WTC11 (cell line): ENCODE measurements at regions not wholly inside any gene's neighbourhood (a gene's known extent, or its start where the extent isn't known, plus 50 kb on each side); places are given as distances from the start of the nearest gene placed in this dataset.

Source experiments
- ATAC-seq: fragments of 200-7000 bp; cut with Tn5 transposase; 2 replicates; pipeline ENCODE4 v1.10.0; 2021; ENCODE audit warnings: mild to moderate bottlenecking, moderate library complexity
- CTCF ChIA-PET: fragments of 300-600 bp; sonication (Branson Sonifier 250); formaldehyde crosslinking; loops from one replicate; lab custom pipeline; 2021; ENCODE audit warnings: antibody characterized with exemption; lab: Charles Lee
- POLR2A ChIA-PET: fragments of 350-600 bp; sonication (Branson Sonifier 250); formaldehyde crosslinking; loops from one replicate; lab custom pipeline; 2021; ENCODE audit warnings: antibody characterized with exemption; lab: Charles Lee
- DNase-seq: peaks from one replicate; pipeline ENCODE4 v3.0.0; 2021; ENCODE audit warnings: low spot score
- H3K27ac Mint-ChIP-seq: 2 replicates; pipeline ENCODE4 v1.8.0; 2021; ENCODE audit warnings: mixed read lengths
- H3K27me3 Mint-ChIP-seq: 2 replicates; pipeline ENCODE4 v1.8.0; 2021; ENCODE audit warnings: low read depth, mild to moderate bottlenecking, moderate library complexity, mixed read lengths
- H3K36me3 Mint-ChIP-seq: 2 replicates; pipeline ENCODE4 v1.8.0; 2021; ENCODE audit warnings: mixed read lengths
- H3K4me1 Mint-ChIP-seq: 2 replicates; pipeline ENCODE4 v1.8.0; 2022; ENCODE audit warnings: mixed read lengths
- H3K4me3 Mint-ChIP-seq: 2 replicates; pipeline ENCODE4 v1.8.0; 2021; ENCODE audit warnings: mild to moderate bottlenecking, moderate library complexity, mixed read lengths
- H3K9me3 Mint-ChIP-seq: 2 replicates; pipeline ENCODE4 v1.8.0; 2021; ENCODE audit warnings: mixed read lengths
- ELF4 ChIP-seq: sonication (generic); formaldehyde crosslinking; IDR thresholded peaks from 2 replicates; pipeline ENCODE4 v1.8.1; 2022; ENCODE audit warnings: low read depth, mild to moderate bottlenecking, moderate library complexity, missing genetic modification reagents
- ERG ChIP-seq: fragments of 250-450 bp; sonication (Bioruptor Pico); IDR thresholded peaks from 2 replicates; pipeline ENCODE4 v1.8.0; 2021; ENCODE audit warnings: mild to moderate bottlenecking
- ESRRA ChIP-seq: sonication (generic); formaldehyde crosslinking; IDR thresholded peaks from 2 replicates; pipeline ENCODE4 v1.8.1; 2022; ENCODE audit warnings: mild to moderate bottlenecking, missing genetic modification reagents, borderline replicate concordance
- HMGA2 ChIP-seq: fragments of 250-450 bp; sonication (Bioruptor Pico); IDR thresholded peaks from 2 replicates; pipeline ENCODE4 v1.4.0; 2021; ENCODE audit warnings: mild to moderate bottlenecking, moderate library complexity
- KAT7 ChIP-seq: sonication (generic); formaldehyde crosslinking; IDR thresholded peaks from 2 replicates; pipeline ENCODE4 v1.8.1; 2023; ENCODE audit warnings: missing genetic modification reagents, mild to moderate bottlenecking, borderline replicate concordance
- NFE2L1 ChIP-seq: sonication (generic); formaldehyde crosslinking; IDR thresholded peaks from 2 replicates; pipeline ENCODE4 v1.8.1; 2023; ENCODE audit warnings: missing genetic modification reagents
- OVOL2 ChIP-seq: fragments of 250-450 bp; sonication (Bioruptor Pico); IDR thresholded peaks from 2 replicates; pipeline ENCODE4 v1.9.0; 2021; ENCODE audit warnings: mild to moderate bottlenecking, borderline replicate concordance
- RORB ChIP-seq: fragments of 250-450 bp; sonication (Bioruptor Pico); IDR thresholded peaks from 2 replicates; pipeline ENCODE4 v1.9.0; 2021; ENCODE audit warnings: mild to moderate bottlenecking
- SMAD3 ChIP-seq: sonication (generic); formaldehyde crosslinking; IDR thresholded peaks from 2 replicates; pipeline ENCODE4 v1.8.0; 2022; ENCODE audit warnings: missing genetic modification reagents, mild to moderate bottlenecking, borderline replicate concordance
- STAT6 ChIP-seq: sonication (generic); formaldehyde crosslinking; conservative IDR thresholded peaks from 2 replicates; pipeline ENCODE4 v1.8.1; 2023; ENCODE audit warnings: mild to moderate bottlenecking, low read depth, missing genetic modification reagents, moderate library complexity
- TEAD4 ChIP-seq: sonication (generic); formaldehyde crosslinking; IDR thresholded peaks from 2 replicates; pipeline ENCODE4 v1.8.0; 2022; ENCODE audit warnings: mild to moderate bottlenecking, missing genetic modification reagents
- ZBTB21 ChIP-seq: sonication (generic); formaldehyde crosslinking; IDR thresholded peaks from 2 replicates; pipeline ENCODE4 v1.8.1; 2023; ENCODE audit warnings: mild to moderate bottlenecking, missing genetic modification reagents, borderline replicate concordance
- ZNF423 ChIP-seq: fragments of 250-450 bp; sonication (Bioruptor Pico); IDR thresholded peaks from 2 replicates; pipeline ENCODE4 v2.1.2; 2022; ENCODE audit warnings: mild to moderate bottlenecking, moderate library complexity
- ZNF532 ChIP-seq: fragments of 250-450 bp; sonication (Bioruptor Pico); IDR thresholded peaks from 2 replicates; pipeline ENCODE4 v1.9.0; 2021; ENCODE audit warnings: mild to moderate bottlenecking, borderline replicate concordance

- no peaks in the 10 kb centered on the region for H3K27me3 Mint-ChIP-seq
- peaks cover 6% of the 10 kb centered on the region for H3K4me1 Mint-ChIP-seq
- CTCF ChIA-PET = no interaction called here
- POLR2A ChIA-PET = no interaction called here
- ATAC-seq (no peak), DNase-seq (no peak)
- TF ChIP-seq RORB (CRISPR knock-in tag) = no peak
- no peak overlapping the region for H3K4me3 Mint-ChIP-seq
- H3K9me3 Mint-ChIP-seq = peaks cover 18% of the 10 kb centered on the region
- H3K36me3 Mint-ChIP-seq = no peaks in the 10 kb centered on the region; the same call in 1 of the 2 replicates
- H3K27ac Mint-ChIP-seq = no peak overlapping the region; the same call in 1 of the 2 replicates
Observed at GRCh38 chr13:69363360-69363759, 744.3 kb upstream of the ATXN8OS start.

GRCh38 chr13:69331245-69331644 is 776.4 kb upstream of the ATXN8OS start:
- DNase-seq (no peak), ATAC-seq (no peak)
- Mint-ChIP-seq H3K4me1 (peaks cover 9% of the 10 kb centered on the region; the same call in 1 of the 2 replicates), H3K4me3 (no peak overlapping the region), H3K9me3 (no peaks in the 10 kb centered on the region), H3K27me3 (no peaks in the 10 kb centered on the region), H3K36me3 (no peaks in the 10 kb centered on the region), H3K27ac (no peak overlapping the region)
- POLR2A ChIA-PET = no interaction called here
- no peak for TF ChIP-seq ZNF423 (CRISPR knock-in tag)
- TF ChIP-seq HMGA2 (CRISPR knock-in tag) = no peak
- TF ChIP-seq ZBTB21 (CRISPR knock-in tag) = no peak
- CTCF ChIA-PET = no interaction called here

GRCh38 chr13:69324090-69324886 is 783.3 kb upstream of the ATXN8OS start:
- peaks cover 19% of the 10 kb centered on the region for H3K4me1 Mint-ChIP-seq
- no peak for TF ChIP-seq KAT7 (CRISPR knock-in tag)
- TF ChIP-seq OVOL2 (CRISPR knock-in tag) = no peak
- TF ChIP-seq NFE2L1 (CRISPR knock-in tag) = no peak
- no peak for TF ChIP-seq ELF4
- no peak for TF ChIP-seq ESRRA (CRISPR knock-in tag)
- no peak for TF ChIP-seq ERG
- no peak for TF ChIP-seq ZNF532 (CRISPR knock-in tag)
- no peak for TF ChIP-seq SMAD3 (CRISPR knock-in tag)
- no peak for TF ChIP-seq TEAD4 (CRISPR knock-in tag)
- no peak for TF ChIP-seq STAT6
- TF ChIP-seq, all 79 proteins: peak for 0
- ChIA-PET CTCF (no interaction called here), POLR2A (no interaction called here)
- Mint-ChIP-seq H3K4me3 (no peak overlapping the region), H3K36me3 (no peaks in the 10 kb centered on the region), H3K27ac (no peak overlapping the region), H3K27me3 (no peaks in the 10 kb centered on the region), H3K9me3 (no peaks in the 10 kb centered on the region)
- DNase-seq = no peak
- no peak for ATAC-seq
